ENCODE measurements at regions not wholly inside any gene's neighbourhood (a gene's known extent, or its start where the extent isn't known, plus 50 kb on each side); places are given as distances from the start of the nearest gene placed in this dataset.

- H3K79me1 ChIP-seq (ENCODE audit: low read depth, low read length), result no peaks in the 10 kb centered on the region
- H3K4me1 ChIP-seq (replicated peaks in 1 of 4; ENCODE audit: control insufficient read depth in 3 of 4, insufficient read depth in 4 of 4, low read length in 3 of 4), result peaks cover 0 to 21% (median 5%) of the 10 kb centered on the region in 4 experiments; a peak in 5 of 7 replicates
- WGBS, 2 experiments (ENCODE audit: extremely low coverage in 1 of 2, insufficient coverage in 1 of 2, insufficient read length in 1 of 2, insufficient replicate concordance in 2 of 2, low coverage in 1 of 2, low lambda C conversion rate in 2 of 2, missing lambda C conversion rate in 1 of 2), result 89% methylated on average over 1 of the region's 1 CpG; no CpG with 5 or more reads in 1 of the 2 experiments
- H3K18ac ChIP-seq (ENCODE audit: extremely low read depth, low read length), result no peak overlapping the region
- no peak overlapping the region for H4K8ac ChIP-seq (ENCODE audit: extremely low read depth, insufficient read depth, low read length)
- H4K91ac ChIP-seq (replicated peaks; ENCODE audit: insufficient read length, low read length), result no peak overlapping the region
- H2BK5ac ChIP-seq (ENCODE audit: low read depth, low read length), result no peak overlapping the region
- no peak overlapping the region for H2AK5ac ChIP-seq (ENCODE audit: low read depth, low read length)
- DNase-seq (ENCODE audit: low read depth in 1 of 2, low spot score in 2 of 2) (no peak), FAIRE-seq (no peak)
- H3K4me3 ChIP-seq (ENCODE audit: extremely low read depth in 1 of 4, insufficient read depth in 2 of 4, low read depth in 3 of 4, low read length in 4 of 4), result no peak overlapping the region
- no peak overlapping the region for H4K5ac ChIP-seq (ENCODE audit: insufficient read length, low read depth, low read length)
- no peaks in the 10 kb centered on the region for H3K36me3 ChIP-seq (ENCODE audit: control insufficient read depth in 2 of 4, insufficient read depth in 4 of 4, low read length in 3 of 4)
- ChIA-PET POLR2A (ENCODE audit: partially characterized antibody) (interaction anchor here (1.4 kb wide), 1 partner anchor 10 kb away, joined by 3 read pairs; no protein-coding TSS in a partner anchor), CTCF (ENCODE audit: partially characterized antibody) (interaction anchor here (1.4 kb wide), 1 partner anchor 67 kb away, joined by 4 read pairs; no protein-coding TSS in a partner anchor)
- no peak overlapping the region for H3K4ac ChIP-seq (replicated peaks; ENCODE audit: insufficient read length, low read depth, low read length)
- no peak overlapping the region for H3K23ac ChIP-seq (ENCODE audit: insufficient read length)
- H2BK120ac ChIP-seq (replicated peaks; ENCODE audit: low read depth, low read length), result no peak overlapping the region
- no peak overlapping the region for H2BK15ac ChIP-seq (ENCODE audit: low read length)
- H3K9me3 ChIP-seq (ENCODE audit: insufficient read depth in 2 of 2, low read depth in 1 of 2, low read length in 1 of 2), result no peaks in the 10 kb centered on the region
- H3K79me2 ChIP-seq (ENCODE audit: control insufficient read depth in 1 of 2, insufficient read depth in 2 of 2, low read length in 2 of 2), result no peaks in the 10 kb centered on the region
- no peak overlapping the region for H3K56ac ChIP-seq (replicated peaks; ENCODE audit: insufficient read length, low read depth, low read length)
- no peaks in the 10 kb centered on the region for H4K20me1 ChIP-seq (replicated peaks in 1 of 2; ENCODE audit: control insufficient read depth in 1 of 2, insufficient read depth in 2 of 2, low read length in 2 of 2)
- H3K27me3 ChIP-seq (replicated peaks in 1 of 4; ENCODE audit: control insufficient read depth in 3 of 4, extremely low read depth in 1 of 4, insufficient read depth in 3 of 4, low read length in 3 of 4), result peaks cover 10 to 29% (median 22%) of the 10 kb centered on the region in 4 experiments; a peak in 6 of 7 replicates
- no peak overlapping the region for H2BK20ac ChIP-seq (ENCODE audit: low read length)
- H3K14ac ChIP-seq (ENCODE audit: insufficient read length), result no peak overlapping the region
- H2BK12ac ChIP-seq (ENCODE audit: low read depth, low read length), result no peak overlapping the region
- no peak overlapping the region for H3K9ac ChIP-seq (replicated peaks in 1 of 4; ENCODE audit: extremely low read depth in 1 of 4, low read depth in 3 of 4, low read length in 3 of 4)
- H2AFZ ChIP-seq (ENCODE audit: low read length), result no peak overlapping the region
- no peak overlapping the region for H3K27ac ChIP-seq (ENCODE audit: low read depth, low read length)
- H3K4me2 ChIP-seq (ENCODE audit: insufficient read depth in 1 of 2, low read depth in 2 of 2, low read length in 2 of 2), result no peak overlapping the region
- H3K23me2 ChIP-seq (ENCODE audit: low read depth, low read length), result no peaks in the 10 kb centered on the region
- TF ChIP-seq SIN3A (conservative IDR thresholded peaks at IDR 0.05 in 1 of 2, IDR thresholded peaks at IDR 0.05 in 1 of 2; ENCODE audit: low read depth in 1 of 2, low read length in 2 of 2), result no peak
- no peak for TF ChIP-seq CHD1 (IDR thresholded peaks at IDR 0.05; ENCODE audit: low read depth, low read length)
- no peak for TF ChIP-seq RNF2 (IDR thresholded peaks at IDR 0.05; ENCODE audit: borderline replicate concordance, low read depth, low read length, missing control alignments, poor library complexity, severe bottlenecking)
- TF ChIP-seq CTBP2 (IDR thresholded peaks at IDR 0.05; ENCODE audit: borderline replicate concordance, insufficient read depth, insufficient read length, low read length), result no peak
- TF ChIP-seq HDAC6 (IDR thresholded peaks at IDR 0.05; ENCODE audit: low read depth, low read length), result no peak
- TF ChIP-seq BACH1 (IDR thresholded peaks at IDR 0.05; ENCODE audit: low read length), result no peak
- TF ChIP-seq KDM1A (IDR thresholded peaks at IDR 0.05; ENCODE audit: borderline replicate concordance, low read length), result no peak
- no peak for TF ChIP-seq EP300 (IDR thresholded peaks at IDR 0.05; ENCODE audit: borderline replicate concordance in 1 of 2, low read depth in 2 of 2, low read length in 2 of 2)
- TF ChIP-seq E2F6 (IDR thresholded peaks at IDR 0.05), result no peak
- no peak for TF ChIP-seq KDM4A (IDR thresholded peaks at IDR 0.05; ENCODE audit: low read depth, low read length, severe bottlenecking)
- no peak for TF ChIP-seq CBX8 (IDR thresholded peaks at IDR 0.05; ENCODE audit: borderline replicate concordance, low read depth, low read length)
- TF ChIP-seq BRCA1 (IDR thresholded peaks at IDR 0.05; ENCODE audit: low read depth, low read length), result no peak
- no peak for TF ChIP-seq NRF1 (IDR thresholded peaks at IDR 0.05; ENCODE audit: low read depth, low read length)
Measured at GRCh38 chr1:232470711-232471110, 159.2 kb downstream of the SIPA1L2 start.

Measured in H1 (cell line).